ENCODE measurements at regions not wholly inside any gene's neighbourhood (a gene's known extent, or its start where the extent isn't known, plus 50 kb on each side); places are given as distances from the start of the nearest gene placed in this dataset.

GRCh38 chr13:53545340-53545941 is 516.8 kb downstream of the OLFM4 start:
- intact Hi-C loops (cut with DNase I, micrococcal nuclease): no loop called here
- no peak for ATAC-seq
- no peak for DNase-seq

GRCh38 chr13:53560556-53560955 is 531.9 kb downstream of the OLFM4 start:
- no peak for ATAC-seq
- DNase-seq: no peak
- intact Hi-C loops (cut with DNase I, micrococcal nuclease): no loop called here

- DNase-seq: no peak
- intact Hi-C loops (cut with DNase I, micrococcal nuclease): no loop called here
- ATAC-seq: no peak
Measured at GRCh38 chr13:53562419-53562818, 533.8 kb downstream of the OLFM4 start.

- no peak for ATAC-seq
- intact Hi-C loops (cut with DNase I, micrococcal nuclease): no loop called here
Measured at GRCh38 chr13:53568491-53568890, 539.9 kb downstream of the OLFM4 start.

GRCh38 chr13:53569453-53569852 is 540.8 kb downstream of the OLFM4 start:
- DNase-seq: no peak
- intact Hi-C loops (cut with DNase I, micrococcal nuclease): no loop called here
- ATAC-seq: no peak

More at GRCh38 chr13:53568491-53568890, 539.9 kb downstream of the OLFM4 start:
- DNase-seq: no peak

- ATAC-seq (no peak), DNase-seq (no peak)
- intact Hi-C loops (cut with DNase I, micrococcal nuclease): no loop called here
Measured at GRCh38 chr13:53601113-53601512, 572.5 kb downstream of the OLFM4 start.

GRCh38 chr13:53605326-53605725 is 576.7 kb downstream of the OLFM4 start:
- no peak for DNase-seq
- no peak for ATAC-seq
- intact Hi-C loops (cut with DNase I, micrococcal nuclease): no loop called here

- no peak for ATAC-seq
- DNase-seq: no peak
- intact Hi-C loops (cut with DNase I, micrococcal nuclease): no loop called here
Measured at GRCh38 chr13:53612200-53612599, 583.6 kb downstream of the OLFM4 start.

- ATAC-seq: no peak
- intact Hi-C loops (cut with DNase I, micrococcal nuclease): no loop called here
Measured at GRCh38 chr13:53622456-53622855, 593.8 kb downstream of the OLFM4 start.

GRCh38 chr13:53623146-53623545 is 594.5 kb downstream of the OLFM4 start:
- intact Hi-C loops (cut with DNase I, micrococcal nuclease): no loop called here
- DNase-seq (no peak), ATAC-seq (no peak)

More at GRCh38 chr13:53622456-53622855, 593.8 kb downstream of the OLFM4 start:
- no peak for DNase-seq

GRCh38 chr13:53631511-53631910 is 602.9 kb downstream of the OLFM4 start:
- ATAC-seq (no peak), DNase-seq (no peak)
- intact Hi-C loops (cut with DNase I, micrococcal nuclease): no loop called here

GRCh38 chr13:53638040-53638439 is 609.4 kb downstream of the OLFM4 start:
- ATAC-seq (no peak), DNase-seq (no peak)
- intact Hi-C loops (cut with DNase I, micrococcal nuclease): no loop called here

GRCh38 chr13:53642306-53642705 is 613.7 kb downstream of the OLFM4 start:
- intact Hi-C loops (cut with DNase I, micrococcal nuclease): no loop called here
- DNase-seq: no peak
- ATAC-seq: no peak

GRCh38 chr13:53648673-53649072 is 620.1 kb downstream of the OLFM4 start:
- ATAC-seq (no peak), DNase-seq (no peak)
- intact Hi-C loops (cut with DNase I, micrococcal nuclease): no loop called here

- ATAC-seq (no peak), DNase-seq (no peak)
- intact Hi-C loops (cut with DNase I, micrococcal nuclease): no loop called here
Measured at GRCh38 chr13:53672005-53672404, 643.4 kb downstream of the OLFM4 start.

GRCh38 chr13:53683146-53683545 is 654.5 kb downstream of the OLFM4 start:
- no peak for DNase-seq
- ATAC-seq: no peak
- intact Hi-C loops (cut with DNase I, micrococcal nuclease): no loop called here

- no peak for ATAC-seq
- intact Hi-C loops (cut with DNase I, micrococcal nuclease): no loop called here
- DNase-seq: no peak
Measured at GRCh38 chr13:53683608-53684007, 655.0 kb downstream of the OLFM4 start.

GRCh38 chr13:53691417-53691816 is 662.8 kb downstream of the OLFM4 start:
- intact Hi-C loops (cut with DNase I, micrococcal nuclease): no loop called here
- ATAC-seq: no peak
- DNase-seq: no peak

GRCh38 chr13:53694814-53695532 is 666.4 kb downstream of the OLFM4 start:
- ATAC-seq (no peak), DNase-seq (no peak)
- intact Hi-C loops (cut with DNase I, micrococcal nuclease): no loop called here

GRCh38 chr13:53703371-53704080 is 674.9 kb downstream of the OLFM4 start:
- no peak for ATAC-seq
- intact Hi-C loops (cut with DNase I, micrococcal nuclease): no loop called here
- DNase-seq: no peak
